ENCODE measurements at regions not wholly inside any gene's neighbourhood (a gene's known extent, or its start where the extent isn't known, plus 50 kb on each side); places are given as distances from the start of the nearest gene placed in this dataset.

- peak; percentile 38 for DNase-seq
Measured at GRCh38 chr4:123952530-123953274, 556.1 kb downstream of the SPRY1 start.

DNA sequence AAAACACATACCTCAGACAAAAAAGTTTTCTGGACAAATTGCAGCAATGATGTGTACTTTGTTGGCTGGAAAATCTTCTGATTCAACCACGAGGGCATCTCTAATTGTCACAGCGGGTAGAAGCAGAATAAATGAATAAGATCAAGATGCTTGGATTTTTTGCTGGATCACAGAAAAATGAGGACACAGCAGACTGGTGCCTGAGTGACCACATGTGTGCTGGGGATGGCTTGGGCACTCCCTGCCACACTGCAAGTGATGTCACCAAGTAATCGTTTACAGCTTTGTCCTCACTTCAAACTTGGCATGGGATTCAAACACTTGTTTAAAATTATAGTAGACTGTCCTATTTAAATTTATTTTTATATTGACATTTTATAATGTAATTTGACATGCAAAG, 557.0 kb downstream of the SPRY1 start:
- DNase-seq = peak; percentile 21

- DNase-seq = no peak
Measured at GRCh38 chr4:123954220-123954619, 557.6 kb downstream of the SPRY1 start.

DNA sequence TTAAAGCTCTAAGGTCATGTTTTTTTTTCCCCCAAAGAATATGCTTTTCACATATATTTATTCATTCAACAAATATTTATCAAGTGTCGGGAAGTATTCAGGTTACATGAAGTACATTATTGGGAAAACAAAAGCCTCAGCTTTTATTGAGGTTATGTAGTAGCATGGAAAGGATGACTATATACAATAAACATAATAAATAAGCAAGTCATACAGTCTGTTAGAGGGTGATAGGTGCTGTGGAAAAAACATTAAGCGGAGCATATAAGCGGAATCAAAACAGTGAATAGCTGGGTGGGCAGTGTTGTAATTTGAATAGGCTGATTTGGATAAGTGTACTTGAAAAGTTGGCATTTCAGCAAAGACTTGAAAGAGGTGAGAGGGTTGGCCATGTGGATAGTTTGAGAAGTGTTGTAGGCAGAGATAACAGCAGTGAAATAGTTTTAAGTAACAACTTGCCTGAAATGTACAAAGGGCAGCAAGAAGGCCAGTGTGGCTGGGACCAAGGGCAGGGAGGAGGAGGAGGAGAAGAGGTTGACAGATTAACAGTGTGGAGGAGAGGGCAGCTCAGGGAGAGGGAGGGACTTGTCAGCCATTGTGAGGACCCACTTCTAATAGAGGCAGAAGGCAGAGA, 558.7 kb downstream of the SPRY1 start:
- DNase-seq = no peak

DNA sequence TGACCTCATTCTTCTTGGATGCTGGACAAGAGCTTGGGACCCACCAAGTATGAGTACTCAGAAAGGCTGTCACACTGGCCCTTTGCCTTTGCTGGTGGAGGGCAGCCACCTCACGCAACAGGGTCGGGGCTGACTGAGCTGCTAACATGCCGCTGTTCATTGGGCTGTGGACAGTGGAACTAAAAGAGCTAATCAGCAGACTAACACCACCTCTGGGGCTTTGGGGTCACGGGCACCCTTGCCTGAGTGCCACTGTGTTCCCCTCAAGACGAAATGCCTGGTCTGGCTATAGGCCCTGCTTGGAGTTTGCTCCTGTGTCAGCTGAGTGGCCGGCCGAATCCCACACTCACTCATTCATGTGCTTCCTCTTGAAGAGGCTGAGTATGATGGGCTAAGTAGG, 559.6 kb downstream of the SPRY1 start:
- no peak for DNase-seq

- DNase-seq = no peak
Measured at GRCh38 chr4:123966990-123967769, 570.6 kb downstream of the SPRY1 start.

- DNase-seq = no peak
Measured at GRCh38 chr4:123972031-123972430, 575.4 kb downstream of the SPRY1 start.

- DNase-seq = no peak
Measured at GRCh38 chr4:123974386-123975149, 578.0 kb downstream of the SPRY1 start.

- no peak for DNase-seq
Measured at GRCh38 chr4:123976285-123976684, 579.7 kb downstream of the SPRY1 start.

DNA sequence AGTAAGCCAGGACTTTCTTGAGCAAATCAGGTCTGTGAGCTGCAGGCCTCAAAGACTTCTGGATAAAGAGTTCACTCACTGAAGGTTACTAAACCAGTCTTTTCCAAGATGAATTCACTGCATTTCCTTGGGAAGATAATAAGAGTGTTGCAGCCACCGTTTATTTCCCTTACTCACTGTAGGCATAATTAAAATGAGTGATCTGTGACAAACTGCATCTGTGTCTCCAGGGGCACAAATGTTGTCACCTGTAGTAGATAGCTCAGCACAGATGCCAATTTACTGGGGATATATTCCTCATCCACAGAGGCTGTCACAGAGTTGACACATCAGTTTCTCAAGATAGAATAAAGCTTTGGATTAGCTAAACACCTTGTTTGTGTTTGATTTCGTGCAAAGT, 580.2 kb downstream of the SPRY1 start:
- DNase-seq = no peak

DNA sequence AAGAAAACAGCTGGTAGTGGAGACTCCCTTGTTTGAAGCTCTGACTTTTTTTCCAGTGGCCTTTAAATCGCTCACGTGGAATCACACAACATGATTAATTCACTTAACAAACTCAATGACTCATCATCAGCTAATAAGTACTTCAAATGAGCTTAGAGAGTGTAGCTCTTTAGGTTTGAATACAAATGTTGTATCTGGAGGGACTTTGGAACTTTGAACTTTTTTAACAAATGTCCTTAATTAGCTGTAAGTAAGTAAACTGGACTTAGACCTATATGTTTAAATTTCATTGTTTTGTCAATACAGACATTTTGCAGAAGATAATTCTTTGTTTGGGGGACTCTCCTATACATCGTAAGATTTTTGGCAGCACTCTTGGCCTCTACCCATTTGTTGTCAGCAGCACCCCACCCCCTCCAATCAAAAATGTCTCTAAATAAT, 581.1 kb downstream of the SPRY1 start:
- no peak for DNase-seq

- DNase-seq = no peak
Measured at GRCh38 chr4:123978637-123979036, 582.0 kb downstream of the SPRY1 start.

- peak; percentile 37 for DNase-seq
Measured at GRCh38 chr4:123980736-123981300, 584.2 kb downstream of the SPRY1 start.

- no peak for DNase-seq
Measured at GRCh38 chr4:123984886-123985285, 588.3 kb downstream of the SPRY1 start.

DNA sequence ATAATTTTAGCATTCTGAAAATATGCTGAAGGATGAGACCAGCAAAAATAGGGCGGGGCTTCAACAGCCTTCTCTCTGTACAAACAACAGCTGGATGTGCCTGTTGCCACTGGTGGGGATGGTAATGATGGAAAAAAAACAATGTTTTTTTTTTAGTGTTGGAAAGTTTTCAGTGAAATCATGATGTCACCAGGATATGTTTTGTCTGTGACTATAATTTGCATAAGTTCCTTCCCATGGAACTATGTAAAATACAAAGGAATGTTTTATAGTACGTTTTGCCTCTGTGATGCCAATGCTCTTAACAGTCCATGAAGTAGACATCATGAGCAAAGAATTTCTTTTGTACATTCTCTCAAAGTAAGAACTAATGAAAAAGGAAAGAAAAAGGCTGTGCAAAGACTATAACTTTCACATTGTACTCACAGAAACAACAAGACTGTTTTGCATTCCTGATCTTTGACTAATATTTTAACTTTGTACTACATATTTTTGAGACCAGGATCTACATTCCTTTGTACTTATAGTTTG, 589.7 kb downstream of the SPRY1 start:
- peak; percentile 98 for DNase-seq

- no peak for DNase-seq
Measured at GRCh38 chr4:123987408-123987807, 590.8 kb downstream of the SPRY1 start.

GRCh38 chr4:123990310-123990870, 593.8 kb downstream of the SPRY1 start:
- no peak for DNase-seq

GRCh38 chr4:123994917-123995316, 598.3 kb downstream of the SPRY1 start:
- DNase-seq = no peak

DNA sequence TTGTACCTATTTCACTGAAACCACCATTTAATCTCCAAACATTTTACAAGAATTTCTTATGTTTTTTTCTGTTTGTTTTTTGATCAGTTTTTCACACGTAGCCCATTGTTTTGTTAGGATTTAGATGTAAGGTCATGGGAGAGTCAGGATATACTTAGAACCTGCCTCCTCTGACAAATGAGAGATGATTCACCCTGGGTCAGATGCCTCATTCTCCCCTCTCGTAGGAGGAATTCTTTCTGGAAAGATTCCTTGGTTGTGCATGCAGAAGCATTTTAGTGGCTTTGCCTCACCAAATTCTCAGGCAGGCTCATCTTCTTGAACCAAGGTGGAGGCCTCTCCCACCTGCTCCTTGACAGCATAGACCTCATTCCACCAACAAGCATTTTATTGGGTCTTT, 599.3 kb downstream of the SPRY1 start:
- peak; percentile 92 for DNase-seq

DNA sequence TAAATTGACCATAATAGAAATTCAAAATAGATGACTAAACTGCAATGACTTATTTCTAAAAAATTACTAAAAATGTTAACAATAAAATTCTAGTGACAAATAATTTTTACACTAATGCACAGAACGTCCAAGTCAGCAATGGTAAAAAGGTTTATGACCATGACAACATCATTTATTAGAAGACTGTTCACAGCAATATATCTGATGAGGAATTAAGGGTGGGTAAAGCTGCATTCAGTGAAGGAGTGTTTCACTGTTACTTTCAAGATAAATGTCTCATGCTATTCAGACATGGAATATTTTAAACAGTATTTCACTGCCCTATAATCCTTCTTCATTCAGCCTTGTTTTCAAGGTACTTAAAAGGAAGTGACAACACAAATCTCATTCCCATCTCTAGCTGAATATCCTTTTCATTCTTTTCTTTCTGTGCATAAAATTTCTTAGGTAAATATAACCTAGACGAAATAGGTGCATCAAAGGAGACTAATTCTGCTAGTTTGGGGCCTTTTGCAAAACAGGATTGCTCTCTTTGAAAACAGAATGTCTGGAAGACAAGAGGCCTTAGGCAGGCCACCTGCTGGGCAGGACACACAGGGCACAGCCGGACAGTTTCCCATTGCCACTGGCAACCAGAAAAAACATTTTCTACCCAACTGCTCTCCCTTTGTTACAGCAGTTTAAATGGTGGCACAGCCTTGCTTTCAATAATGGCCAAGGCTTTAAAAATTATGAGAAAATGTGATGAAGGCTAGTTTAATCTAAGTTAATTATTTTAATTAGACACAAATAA, 600.3 kb downstream of the SPRY1 start:
- DNase-seq = no peak
